Spleen (tissue), 7 donors: ENCODE measurements at regions not wholly inside any gene's neighbourhood (a gene's known extent, or its start where the extent isn't known, plus 50 kb on each side); places are given as distances from the start of the nearest gene placed in this dataset.

Experiments
- POLR2A ChIP-seq, 3 donors: fragments of 450-650 bp; IDR thresholded peaks; one replicate each; pipeline ENCODE4 v1.5.1; 2017; ENCODE audit warnings: antibody characterized with exemption in 3 of 3, mild to moderate bottlenecking in 1 of 3
- TF ChIP-seq, protein P1 (sequence below), 11 experiments: fragments of 200-600 bp in 7 of 11; fragments of 450-650 bp in 4 of 11; sonication (generic) in 4 of 11; IDR thresholded peaks in 8 of 11; conservative IDR thresholded peaks in 3 of 11; 1 replicate in 7 of 11; 2 replicates in 4 of 11; pipeline versions ENCODE4 v1.4.0 to v1.8.0; 2016 to 2021; ENCODE audit warnings: antibody characterized with exemption in 11 of 11, inconsistent platforms in 4 of 11, mild to moderate bottlenecking in 1 of 11
- donor health status: DM: no; HTN: no; CAD: no; lungs with moderate emphysema.
- donor health status: DM: no; HTN: no; CAD: no.
- donor health status: DM: no; HTN: no; CAD: no.

DNA sequence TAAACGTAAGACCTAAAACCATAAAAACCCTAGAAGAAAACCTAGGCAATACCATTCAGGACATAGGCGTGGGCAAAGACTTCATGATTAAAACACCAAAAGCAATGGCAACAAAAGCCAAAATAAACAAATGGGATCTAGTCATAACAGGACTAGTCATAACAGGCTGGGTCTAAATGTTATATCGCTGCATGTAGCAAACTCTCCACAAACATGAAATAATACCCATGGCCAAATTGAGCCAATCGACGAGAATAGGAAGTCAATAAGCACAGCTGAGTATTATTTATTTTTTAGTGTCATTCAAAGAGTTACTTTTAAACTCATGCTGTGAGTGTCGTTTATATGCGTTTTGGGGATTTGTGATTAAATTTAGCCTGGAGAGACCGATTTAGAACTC, 225.1 kb downstream of the TFEC start:
- TF ChIP-seq, protein P1, sequence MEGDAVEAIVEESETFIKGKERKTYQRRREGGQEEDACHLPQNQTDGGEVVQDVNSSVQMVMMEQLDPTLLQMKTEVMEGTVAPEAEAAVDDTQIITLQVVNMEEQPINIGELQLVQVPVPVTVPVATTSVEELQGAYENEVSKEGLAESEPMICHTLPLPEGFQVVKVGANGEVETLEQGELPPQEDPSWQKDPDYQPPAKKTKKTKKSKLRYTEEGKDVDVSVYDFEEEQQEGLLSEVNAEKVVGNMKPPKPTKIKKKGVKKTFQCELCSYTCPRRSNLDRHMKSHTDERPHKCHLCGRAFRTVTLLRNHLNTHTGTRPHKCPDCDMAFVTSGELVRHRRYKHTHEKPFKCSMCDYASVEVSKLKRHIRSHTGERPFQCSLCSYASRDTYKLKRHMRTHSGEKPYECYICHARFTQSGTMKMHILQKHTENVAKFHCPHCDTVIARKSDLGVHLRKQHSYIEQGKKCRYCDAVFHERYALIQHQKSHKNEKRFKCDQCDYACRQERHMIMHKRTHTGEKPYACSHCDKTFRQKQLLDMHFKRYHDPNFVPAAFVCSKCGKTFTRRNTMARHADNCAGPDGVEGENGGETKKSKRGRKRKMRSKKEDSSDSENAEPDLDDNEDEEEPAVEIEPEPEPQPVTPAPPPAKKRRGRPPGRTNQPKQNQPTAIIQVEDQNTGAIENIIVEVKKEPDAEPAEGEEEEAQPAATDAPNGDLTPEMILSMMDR (IDR thresholded peaks at IDR 0.05 in 8 of 11, conservative IDR thresholded peaks at IDR 0.05 in 3 of 11): no peak
- TF ChIP-seq POLR2A (IDR thresholded peaks at IDR 0.05): no peak
